ENCODE measurements at regions not wholly inside any gene's neighbourhood (a gene's known extent, or its start where the extent isn't known, plus 50 kb on each side); places are given as distances from the start of the nearest gene placed in this dataset.

- TF ChIP-seq POLR2A (IDR thresholded peaks at IDR 0.05) (no peak), EP300 (IDR thresholded peaks at IDR 0.05) (no peak), CTCF (IDR thresholded peaks at IDR 0.05) (no peak)
- WGBS, 3 donors, result 49 to 62% (median 52%) methylated on average over 8 of the region's 8 CpGs
- intact Hi-C loops (cut with DNase I), result no loop called here
- Histone ChIP-seq H3K27ac (no peak overlapping the region), H3K4me1 (ENCODE audit: insufficient read depth) (no peaks in the 10 kb centered on the region), H3K9me3 (no peaks in the 10 kb centered on the region), H3K4me3 (no peak overlapping the region), H3K36me3 (no peaks in the 10 kb centered on the region), H3K27me3 (no peaks in the 10 kb centered on the region)
- no peak for DNase-seq
Observed at GRCh38 chr1:244106837-244107493, 55.9 kb downstream of the ZBTB18 start.

- TF ChIP-seq EP300 (IDR thresholded peaks at IDR 0.05) (no peak), CTCF (IDR thresholded peaks at IDR 0.05) (no peak), POLR2A (IDR thresholded peaks at IDR 0.05) (no peak)
- no peaks in the 10 kb centered on the region for H3K36me3 ChIP-seq
- no peak for DNase-seq
- H3K27me3 ChIP-seq, result no peaks in the 10 kb centered on the region
- intact Hi-C loops (cut with DNase I), result no loop called here
- 81 to 92% (median 87%) methylated on average over 7 of the region's 7 CpGs for WGBS, 3 donors
- no peak overlapping the region for H3K27ac ChIP-seq
- no peaks in the 10 kb centered on the region for H3K4me1 ChIP-seq (ENCODE audit: insufficient read depth)
- no peaks in the 10 kb centered on the region for H3K9me3 ChIP-seq
- H3K4me3 ChIP-seq, result no peak overlapping the region
Observed at GRCh38 chr1:244111027-244111426, 59.9 kb downstream of the ZBTB18 start.

- no peak for TF ChIP-seq EP300 (IDR thresholded peaks at IDR 0.05)
- no peak for TF ChIP-seq CTCF (IDR thresholded peaks at IDR 0.05)
- TF ChIP-seq POLR2A (IDR thresholded peaks at IDR 0.05), result no peak
- Histone ChIP-seq H3K36me3 (no peaks in the 10 kb centered on the region), H3K27me3 (no peaks in the 10 kb centered on the region), H3K9me3 (no peaks in the 10 kb centered on the region), H3K4me1 (ENCODE audit: insufficient read depth) (no peaks in the 10 kb centered on the region), H3K27ac (no peak overlapping the region), H3K4me3 (no peak overlapping the region)
- DNase-seq, result no peak
- intact Hi-C loops (cut with DNase I), result no loop called here
- WGBS, 3 donors, result 90 to 91% (median 91%) methylated on average over 5 of the region's 5 CpGs
Observed at GRCh38 chr1:244112041-244112440, 61.0 kb downstream of the ZBTB18 start.

- TF ChIP-seq POLR2A (IDR thresholded peaks at IDR 0.05) (no peak), EP300 (IDR thresholded peaks at IDR 0.05) (no peak), CTCF (IDR thresholded peaks at IDR 0.05) (no peak)
Observed at GRCh38 chr1:244112636-244113035, 61.6 kb downstream of the ZBTB18 start.

More at GRCh38 chr1:244112636-244113035, 61.6 kb downstream of the ZBTB18 start:
- no peak overlapping the region for H3K27ac ChIP-seq
- 88 to 90% (median 90%) methylated on average over 1 of the region's 1 CpG for WGBS, 3 donors
- no peaks in the 10 kb centered on the region for H3K36me3 ChIP-seq
- H3K27me3 ChIP-seq, result no peaks in the 10 kb centered on the region
- DNase-seq, result no peak
- intact Hi-C loops (cut with DNase I), result no loop called here
- H3K9me3 ChIP-seq, result no peaks in the 10 kb centered on the region
- no peaks in the 10 kb centered on the region for H3K4me1 ChIP-seq (ENCODE audit: insufficient read depth)
- H3K4me3 ChIP-seq, result no peak overlapping the region

All from ovary (tissue), 7 donors.